ENCODE measurements at regions not wholly inside any gene's neighbourhood (a gene's known extent, or its start where the extent isn't known, plus 50 kb on each side); places are given as distances from the start of the nearest gene placed in this dataset.

GRCh38 chr13:95471960-95472359 lies 80.6 kb upstream of the CLDN10 start:
- no peak for TF ChIP-seq CTCF (IDR thresholded peaks at IDR 0.05)
- TF ChIP-seq POLR2A (IDR thresholded peaks at IDR 0.05): no peak
